GM23338 (cell line): ENCODE measurements at regions not wholly inside any gene's neighbourhood (a gene's known extent, or its start where the extent isn't known, plus 50 kb on each side); places are given as distances from the start of the nearest gene placed in this dataset.
A peak's percentile ranks its signal among the peaks of the same experiment; 100 is the strongest.

Source experiments
- ATAC-seq: fragments of 200-7000 bp; cut with Tn5 transposase; 3 replicates; pipeline ENCODE4 v1.9.1; 2020
- DNase-seq: peaks from one replicate; pipeline ENCODE4 v3.0.0-alpha.2; 2015; ENCODE audit warnings: low spot score
- H2AFZ ChIP-seq: fragments of 200-600 bp; sonication (generic); 2 replicates; pipeline ENCODE4 v1.8.0; 2016; ENCODE audit warnings: antibody characterized with exemption, mild to moderate bottlenecking, moderate library complexity
- H3F3A ChIP-seq: fragments of 200-600 bp; sonication (generic); replicated peaks from 2 replicates; pipeline ENCODE4 v1.8.0; 2017; ENCODE audit warnings: antibody characterized with exemption, mixed run types, low read depth
- H3K27ac ChIP-seq: fragments of 200-600 bp; sonication (generic); 2 replicates; pipeline ENCODE4 v1.6.1; 2016; ENCODE audit warnings: low read depth
- H3K27me3 ChIP-seq: fragments of 200-600 bp; sonication (generic); 2 replicates; pipeline ENCODE4 v1.8.0; 2016; ENCODE audit warnings: mild to moderate bottlenecking, mixed run types, moderate library complexity; ENCODE audit not compliant: insufficient read depth
- H3K36me3 ChIP-seq: fragments of 200-600 bp; sonication (generic); 2 replicates; pipeline ENCODE4 v1.8.0; 2016; ENCODE audit warnings: mild to moderate bottlenecking; ENCODE audit not compliant: insufficient read depth
- H3K4me1 ChIP-seq: fragments of 200-600 bp; sonication (generic); 2 replicates; pipeline ENCODE4 v1.8.0; 2016; ENCODE audit warnings: mild to moderate bottlenecking, moderate library complexity; ENCODE audit not compliant: insufficient read depth
- H3K4me2 ChIP-seq: fragments of 200-600 bp; sonication (generic); 2 replicates; pipeline ENCODE4 v1.7.1; 2017; ENCODE audit warnings: mixed run types
- H3K4me3 ChIP-seq: fragments of 200-600 bp; sonication (generic); 2 replicates; pipeline ENCODE4 v1.6.1; 2016; ENCODE audit warnings: mixed run types
- H3K79me2 ChIP-seq: fragments of 200-600 bp; sonication (generic); replicated peaks from 2 replicates; pipeline ENCODE4 v1.8.0; 2017; ENCODE audit warnings: mild to moderate bottlenecking; ENCODE audit not compliant: insufficient read depth
- H3K9me2 ChIP-seq: fragments of 200-600 bp; sonication (generic); 2 replicates; pipeline ENCODE4 v1.8.0; 2017; ENCODE audit not compliant: insufficient read depth
- H4K20me1 ChIP-seq: fragments of 200-600 bp; sonication (generic); replicated peaks from 2 replicates; pipeline ENCODE4 v1.8.0; 2017; ENCODE audit warnings: mild to moderate bottlenecking; ENCODE audit not compliant: insufficient read depth
- H3K27ac Mint-ChIP-seq: 2 replicates; pipeline ENCODE4 v1.8.0; 2020; ENCODE audit warnings: inconsistent platforms, mild to moderate bottlenecking, moderate library complexity, mixed read lengths
- H3K27me3 Mint-ChIP-seq: 3 replicates; pipeline ENCODE4 v1.8.0; 2022; ENCODE audit warnings: low read depth, mild to moderate bottlenecking, moderate library complexity, mixed read lengths, inconsistent platforms; ENCODE audit not compliant: insufficient read depth, poor library complexity
- H3K36me3 Mint-ChIP-seq: 3 replicates; pipeline ENCODE4 v1.8.0; 2021; ENCODE audit warnings: low read depth, mild to moderate bottlenecking, inconsistent platforms, moderate library complexity, mixed read lengths
- H3K4me1 Mint-ChIP-seq: 3 replicates; pipeline ENCODE4 v1.8.0; 2020; ENCODE audit warnings: mild to moderate bottlenecking, inconsistent platforms, mixed read lengths
- H3K4me3 Mint-ChIP-seq: 3 replicates; pipeline ENCODE4 v1.8.0; 2021; ENCODE audit warnings: moderate library complexity, mild to moderate bottlenecking, inconsistent platforms, mixed read lengths
- H3K9me3 Mint-ChIP-seq: 3 replicates; pipeline ENCODE4 v1.8.0; 2020; ENCODE audit warnings: moderate library complexity, mild to moderate bottlenecking, inconsistent platforms, mixed read lengths
- CREB1 ChIP-seq: fragments of 250-450 bp; sonication (Bioruptor Pico); IDR thresholded peaks from 2 replicates; pipeline ENCODE4 v1.5.0; 2020; ENCODE audit warnings: low read depth, mild to moderate bottlenecking, moderate library complexity
- EZH2 ChIP-seq: fragments of 200-600 bp; sonication (generic); IDR thresholded peaks from one replicate; pipeline ENCODE4 v1.8.0; 2017; ENCODE audit warnings: antibody characterized with exemption, mild to moderate bottlenecking, low read depth; ENCODE audit not compliant: unreplicated experiment
- EZH2phosphoT487 ChIP-seq: fragments of 200-600 bp; sonication (generic); IDR thresholded peaks from one replicate; pipeline ENCODE4 v1.8.1; 2018; ENCODE audit warnings: antibody characterized with exemption; ENCODE audit not compliant: unreplicated experiment
- JUNB ChIP-seq: IDR thresholded peaks from one replicate; pipeline ENCODE4 v1.6.1; 2016; ENCODE audit warnings: antibody characterized with exemption; ENCODE audit not compliant: unreplicated experiment
- NANOG ChIP-seq: IDR thresholded peaks from 2 replicates; pipeline ENCODE4 v1.6.1; 2016; ENCODE audit warnings: antibody characterized with exemption, borderline replicate concordance
- POLR2AphosphoS5 ChIP-seq: IDR thresholded peaks from 2 replicates; pipeline ENCODE4 v1.6.1; 2016; ENCODE audit warnings: antibody characterized with exemption, low read depth
- REST ChIP-seq: IDR thresholded peaks from one replicate; pipeline ENCODE4 v1.6.1; 2018; ENCODE audit warnings: antibody characterized with exemption; ENCODE audit not compliant: unreplicated experiment
- STAT1 ChIP-seq: IDR thresholded peaks from one replicate; pipeline ENCODE4 v1.6.1; 2016; ENCODE audit warnings: antibody characterized with exemption; ENCODE audit not compliant: unreplicated experiment
- ZNF114 ChIP-seq: fragments of 250-450 bp; sonication (Bioruptor Pico); IDR thresholded peaks from 2 replicates; pipeline ENCODE4 v1.5.0; 2020; ENCODE audit warnings: mild to moderate bottlenecking, moderate library complexity
- ZNF331 ChIP-seq: fragments of 250-450 bp; sonication (Bioruptor Pico); IDR thresholded peaks from 2 replicates; pipeline ENCODE4 v1.5.0; 2020; ENCODE audit warnings: low read depth, mild to moderate bottlenecking, moderate library complexity
- ZNF462 ChIP-seq: fragments of 250-450 bp; sonication (Bioruptor Pico); IDR thresholded peaks from 2 replicates; pipeline ENCODE4 v1.5.0; 2020; ENCODE audit warnings: mild to moderate bottlenecking, moderate library complexity
- TF ChIP-seq, protein P1 (sequence below), 2 experiments: fragments of 200-600 bp in 1 of 2; sonication (generic) in 1 of 2; conservative IDR thresholded peaks; 2 replicates each; pipeline versions ENCODE4 v1.5.1 to v1.6.1; 2016 to 2017; ENCODE audit warnings: antibody characterized with exemption in 2 of 2, low read depth in 2 of 2, mild to moderate bottlenecking in 2 of 2, moderate library complexity in 1 of 2
- TF ChIP-seq, protein P2 (sequence below): IDR thresholded peaks from 2 replicates; pipeline ENCODE4 v1.6.1; 2016; ENCODE audit warnings: antibody characterized with exemption

DNA sequence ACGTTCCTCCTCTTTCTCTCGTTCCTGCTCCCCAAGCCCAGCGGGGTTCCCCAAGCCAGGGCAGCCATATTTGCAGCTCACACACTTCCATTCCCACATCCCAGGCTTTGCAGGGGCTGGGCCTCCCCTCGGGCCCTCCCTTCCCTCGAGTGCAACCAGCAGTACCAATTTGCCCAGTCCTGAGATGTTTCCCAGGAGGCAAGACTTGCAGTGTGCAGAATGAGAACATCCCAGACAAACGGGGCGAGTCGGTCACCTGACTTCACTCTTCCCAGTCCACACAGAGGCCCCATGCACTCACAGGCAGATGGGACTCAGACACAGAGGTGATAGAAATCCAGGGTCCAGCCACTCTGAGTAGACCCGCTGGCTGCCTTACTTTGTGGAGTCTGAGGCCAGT lies 56.2 kb upstream of the SLC6A6 start:
- H3K36me3 Mint-ChIP-seq, result no peaks in the 10 kb centered on the region
- Histone ChIP-seq H3K27me3 (no peaks in the 10 kb centered on the region), H3K79me2 (no peaks in the 10 kb centered on the region), H3K4me2 (no peak overlapping the region), H3K4me3 (no peak overlapping the region), H3K36me3 (no peaks in the 10 kb centered on the region), H3K27ac (no peak overlapping the region), H3K9me2 (no peaks in the 10 kb centered on the region), H3K4me1 (no peaks in the 10 kb centered on the region), H2AFZ (peak overlapping the region; percentile 28; the same call in 1 of the 2 replicates), H3F3A (no peaks in the 10 kb centered on the region), H4K20me1 (no peaks in the 10 kb centered on the region)
- peaks cover 26% of the 10 kb centered on the region for H3K27me3 Mint-ChIP-seq
- no peaks in the 10 kb centered on the region for H3K9me3 Mint-ChIP-seq
- no peak for DNase-seq
- H3K27ac Mint-ChIP-seq, result no peak overlapping the region
- no peak for ATAC-seq
- TF ChIP-seq REST, result no peak
- no peak for TF ChIP-seq ZNF462
- TF ChIP-seq JUNB, result no peak
- TF ChIP-seq POLR2AphosphoS5, result no peak
- TF ChIP-seq ZNF114, result no peak
- TF ChIP-seq, protein P1, sequence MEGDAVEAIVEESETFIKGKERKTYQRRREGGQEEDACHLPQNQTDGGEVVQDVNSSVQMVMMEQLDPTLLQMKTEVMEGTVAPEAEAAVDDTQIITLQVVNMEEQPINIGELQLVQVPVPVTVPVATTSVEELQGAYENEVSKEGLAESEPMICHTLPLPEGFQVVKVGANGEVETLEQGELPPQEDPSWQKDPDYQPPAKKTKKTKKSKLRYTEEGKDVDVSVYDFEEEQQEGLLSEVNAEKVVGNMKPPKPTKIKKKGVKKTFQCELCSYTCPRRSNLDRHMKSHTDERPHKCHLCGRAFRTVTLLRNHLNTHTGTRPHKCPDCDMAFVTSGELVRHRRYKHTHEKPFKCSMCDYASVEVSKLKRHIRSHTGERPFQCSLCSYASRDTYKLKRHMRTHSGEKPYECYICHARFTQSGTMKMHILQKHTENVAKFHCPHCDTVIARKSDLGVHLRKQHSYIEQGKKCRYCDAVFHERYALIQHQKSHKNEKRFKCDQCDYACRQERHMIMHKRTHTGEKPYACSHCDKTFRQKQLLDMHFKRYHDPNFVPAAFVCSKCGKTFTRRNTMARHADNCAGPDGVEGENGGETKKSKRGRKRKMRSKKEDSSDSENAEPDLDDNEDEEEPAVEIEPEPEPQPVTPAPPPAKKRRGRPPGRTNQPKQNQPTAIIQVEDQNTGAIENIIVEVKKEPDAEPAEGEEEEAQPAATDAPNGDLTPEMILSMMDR (conservative IDR thresholded peaks at IDR 0.05; ENCODE audit: low read depth in 2 of 2), result no peak
- no peak for TF ChIP-seq EZH2
- TF ChIP-seq EZH2phosphoT487, result no peak
- TF ChIP-seq, protein P2, sequence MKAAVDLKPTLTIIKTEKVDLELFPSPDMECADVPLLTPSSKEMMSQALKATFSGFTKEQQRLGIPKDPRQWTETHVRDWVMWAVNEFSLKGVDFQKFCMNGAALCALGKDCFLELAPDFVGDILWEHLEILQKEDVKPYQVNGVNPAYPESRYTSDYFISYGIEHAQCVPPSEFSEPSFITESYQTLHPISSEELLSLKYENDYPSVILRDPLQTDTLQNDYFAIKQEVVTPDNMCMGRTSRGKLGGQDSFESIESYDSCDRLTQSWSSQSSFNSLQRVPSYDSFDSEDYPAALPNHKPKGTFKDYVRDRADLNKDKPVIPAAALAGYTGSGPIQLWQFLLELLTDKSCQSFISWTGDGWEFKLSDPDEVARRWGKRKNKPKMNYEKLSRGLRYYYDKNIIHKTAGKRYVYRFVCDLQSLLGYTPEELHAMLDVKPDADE, result no peak
- TF ChIP-seq STAT1, result no peak
- no peak for TF ChIP-seq ZNF331
- no peak for TF ChIP-seq NANOG
- TF ChIP-seq CREB1, result no peak
- H3K4me3 Mint-ChIP-seq, result no peak overlapping the region
- H3K4me1 Mint-ChIP-seq, result peaks cover 16% of the 10 kb centered on the region
